ENCODE measurements at regions not wholly inside any gene's neighbourhood (a gene's known extent, or its start where the extent isn't known, plus 50 kb on each side); places are given as distances from the start of the nearest gene placed in this dataset.

DNA sequence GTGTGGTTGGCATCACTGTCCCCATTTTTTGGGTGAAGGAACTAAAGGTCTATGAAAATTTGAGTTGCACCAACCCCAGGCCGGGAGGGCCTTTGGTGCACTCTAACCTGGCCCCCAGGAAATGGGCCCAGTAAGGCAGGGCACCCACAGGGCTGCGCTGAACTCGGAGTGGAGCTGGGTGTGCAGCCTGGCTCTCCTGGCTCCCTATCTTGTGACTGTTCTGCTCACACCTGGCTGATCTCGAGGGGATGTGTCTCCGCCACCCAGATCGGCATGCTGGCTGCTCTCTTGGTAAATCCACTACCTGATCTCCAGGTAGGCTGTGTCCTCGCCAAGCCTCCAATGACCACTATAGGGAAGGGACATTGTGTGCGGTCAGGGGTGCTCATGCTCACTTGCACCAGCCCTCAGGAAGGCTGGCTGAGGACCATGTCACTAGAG, 259.8 kb downstream of the NSG2 start:
- no peak overlapping the region for H2AFZ ChIP-seq (ENCODE audit: low read length)
- no peaks in the 10 kb centered on the region for H3K4me1 ChIP-seq (ENCODE audit: insufficient read depth, low read length, poor library complexity, severe bottlenecking)
- H3K9me2 ChIP-seq (replicated peaks; ENCODE audit: low read depth, low read length), result no peaks in the 10 kb centered on the region
- H3K79me2 ChIP-seq (ENCODE audit: insufficient read depth, low read length), result no peaks in the 10 kb centered on the region
- H4K20me1 ChIP-seq (ENCODE audit: insufficient read depth, low read length, poor library complexity, severe bottlenecking), result no peaks in the 10 kb centered on the region
- H3K9ac ChIP-seq (ENCODE audit: low read depth, low read length, poor library complexity, severe bottlenecking), result no peak overlapping the region
- TF ChIP-seq, protein P1, sequence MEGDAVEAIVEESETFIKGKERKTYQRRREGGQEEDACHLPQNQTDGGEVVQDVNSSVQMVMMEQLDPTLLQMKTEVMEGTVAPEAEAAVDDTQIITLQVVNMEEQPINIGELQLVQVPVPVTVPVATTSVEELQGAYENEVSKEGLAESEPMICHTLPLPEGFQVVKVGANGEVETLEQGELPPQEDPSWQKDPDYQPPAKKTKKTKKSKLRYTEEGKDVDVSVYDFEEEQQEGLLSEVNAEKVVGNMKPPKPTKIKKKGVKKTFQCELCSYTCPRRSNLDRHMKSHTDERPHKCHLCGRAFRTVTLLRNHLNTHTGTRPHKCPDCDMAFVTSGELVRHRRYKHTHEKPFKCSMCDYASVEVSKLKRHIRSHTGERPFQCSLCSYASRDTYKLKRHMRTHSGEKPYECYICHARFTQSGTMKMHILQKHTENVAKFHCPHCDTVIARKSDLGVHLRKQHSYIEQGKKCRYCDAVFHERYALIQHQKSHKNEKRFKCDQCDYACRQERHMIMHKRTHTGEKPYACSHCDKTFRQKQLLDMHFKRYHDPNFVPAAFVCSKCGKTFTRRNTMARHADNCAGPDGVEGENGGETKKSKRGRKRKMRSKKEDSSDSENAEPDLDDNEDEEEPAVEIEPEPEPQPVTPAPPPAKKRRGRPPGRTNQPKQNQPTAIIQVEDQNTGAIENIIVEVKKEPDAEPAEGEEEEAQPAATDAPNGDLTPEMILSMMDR (conservative IDR thresholded peaks at IDR 0.05; ENCODE audit: low read length), result no peak
- TF ChIP-seq EZH2phosphoT487 (IDR thresholded peaks at IDR 0.05; ENCODE audit: borderline replicate concordance), result no peak
- no peaks in the 10 kb centered on the region for H3F3A ChIP-seq (ENCODE audit: low read depth)
- no peak overlapping the region for H3K4me2 ChIP-seq (ENCODE audit: low read depth, low read length, poor library complexity, severe bottlenecking)
- H3K36me3 ChIP-seq (ENCODE audit: insufficient read depth, low read length), result no peaks in the 10 kb centered on the region
- H3K27me3 ChIP-seq (ENCODE audit: insufficient read depth, low read length, poor library complexity, severe bottlenecking), result no peaks in the 10 kb centered on the region
- no peaks in the 10 kb centered on the region for H3K9me3 ChIP-seq (ENCODE audit: insufficient read depth, low read depth, low read length)
- no peak overlapping the region for H3K4me3 ChIP-seq (ENCODE audit: low read length, poor library complexity, severe bottlenecking)

DNA sequence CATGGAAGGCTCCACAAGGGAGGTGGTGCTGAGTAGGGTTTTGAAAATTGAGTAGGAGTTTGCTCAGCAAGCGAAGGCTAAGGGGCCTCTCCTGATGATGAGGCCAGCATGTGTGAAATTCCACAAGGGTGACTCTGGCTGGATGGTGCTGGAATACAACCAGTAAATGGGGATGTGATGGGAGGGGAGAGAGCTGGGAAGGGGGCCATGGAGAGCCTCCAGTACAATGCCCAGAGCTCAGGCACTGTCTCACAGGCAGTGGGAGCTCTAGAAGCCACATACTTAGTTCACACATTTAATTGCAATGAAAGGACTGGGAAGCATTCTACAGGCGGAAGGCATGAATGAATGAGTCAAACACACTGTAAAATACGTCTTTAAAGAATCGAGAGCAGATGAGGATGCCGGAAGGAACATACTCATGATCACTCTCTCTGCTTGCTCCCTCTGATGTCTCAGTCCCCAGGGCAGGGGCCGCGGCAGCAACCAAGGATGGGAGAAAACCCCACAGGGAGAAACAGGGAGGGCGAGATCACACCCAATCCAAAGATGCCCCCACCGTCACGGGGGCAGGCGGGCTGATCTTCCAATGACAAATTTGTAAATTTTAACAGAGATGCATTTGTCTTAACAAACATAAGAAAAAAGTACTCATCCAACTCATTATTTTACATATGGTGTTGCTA, 261.0 kb downstream of the NSG2 start:
- Histone ChIP-seq H3K9me2 (replicated peaks; ENCODE audit: low read depth, low read length) (no peaks in the 10 kb centered on the region), H3K4me3 (ENCODE audit: low read length, poor library complexity, severe bottlenecking) (no peak overlapping the region), H3K79me2 (ENCODE audit: insufficient read depth, low read length) (no peaks in the 10 kb centered on the region), H4K20me1 (ENCODE audit: insufficient read depth, low read length, poor library complexity, severe bottlenecking) (no peaks in the 10 kb centered on the region), H3K4me1 (ENCODE audit: insufficient read depth, low read length, poor library complexity, severe bottlenecking) (no peaks in the 10 kb centered on the region), H3K4me2 (ENCODE audit: low read depth, low read length, poor library complexity, severe bottlenecking) (no peak overlapping the region), H3F3A (ENCODE audit: low read depth) (no peaks in the 10 kb centered on the region), H2AFZ (ENCODE audit: low read length) (no peak overlapping the region), H3K36me3 (ENCODE audit: insufficient read depth, low read length) (no peaks in the 10 kb centered on the region), H3K9me3 (ENCODE audit: insufficient read depth, low read depth, low read length) (no peaks in the 10 kb centered on the region), H3K27me3 (ENCODE audit: insufficient read depth, low read length, poor library complexity, severe bottlenecking) (no peaks in the 10 kb centered on the region), H3K9ac (ENCODE audit: low read depth, low read length, poor library complexity, severe bottlenecking) (no peak overlapping the region)
- TF ChIP-seq, protein P1 (conservative IDR thresholded peaks at IDR 0.05; ENCODE audit: low read length), result no peak
- TF ChIP-seq EZH2phosphoT487 (IDR thresholded peaks at IDR 0.05; ENCODE audit: borderline replicate concordance), result no peak

DNA sequence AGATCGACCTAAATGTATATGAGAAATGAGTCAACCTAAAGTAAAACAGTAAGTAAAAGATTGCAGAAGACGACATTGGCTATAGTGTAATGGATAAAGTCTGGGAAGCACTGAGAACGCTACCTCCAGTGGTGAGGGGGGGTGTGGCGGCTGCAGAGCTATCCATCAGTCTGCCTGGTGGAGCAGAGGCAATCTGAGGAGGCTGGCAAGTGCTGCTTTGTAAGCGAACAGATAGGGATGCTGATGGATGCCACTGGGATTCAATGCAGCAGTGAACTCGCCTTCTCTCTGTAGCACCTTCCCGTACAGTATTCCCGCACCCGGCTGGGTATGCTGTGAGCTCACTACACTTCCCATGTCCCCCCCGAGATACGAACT, 261.5 kb downstream of the NSG2 start:
- H3K9me3 ChIP-seq (ENCODE audit: insufficient read depth, low read depth, low read length), result no peaks in the 10 kb centered on the region
- H3K36me3 ChIP-seq (ENCODE audit: insufficient read depth, low read length), result no peaks in the 10 kb centered on the region
- no peaks in the 10 kb centered on the region for H3K79me2 ChIP-seq (ENCODE audit: insufficient read depth, low read length)
- TF ChIP-seq, protein P1 (conservative IDR thresholded peaks at IDR 0.05; ENCODE audit: low read length), result no peak
- no peak for TF ChIP-seq EZH2phosphoT487 (IDR thresholded peaks at IDR 0.05; ENCODE audit: borderline replicate concordance)
- no peaks in the 10 kb centered on the region for H3F3A ChIP-seq (ENCODE audit: low read depth)
- H3K9me2 ChIP-seq (replicated peaks; ENCODE audit: low read depth, low read length), result no peaks in the 10 kb centered on the region
- no peaks in the 10 kb centered on the region for H3K27me3 ChIP-seq (ENCODE audit: insufficient read depth, low read length, poor library complexity, severe bottlenecking)
- no peaks in the 10 kb centered on the region for H3K4me1 ChIP-seq (ENCODE audit: insufficient read depth, low read length, poor library complexity, severe bottlenecking)
- H3K4me2 ChIP-seq (ENCODE audit: low read depth, low read length, poor library complexity, severe bottlenecking), result no peak overlapping the region
- H3K4me3 ChIP-seq (ENCODE audit: low read length, poor library complexity, severe bottlenecking), result no peak overlapping the region
- H3K9ac ChIP-seq (ENCODE audit: low read depth, low read length, poor library complexity, severe bottlenecking), result no peak overlapping the region
- no peak overlapping the region for H2AFZ ChIP-seq (ENCODE audit: low read length)
- no peaks in the 10 kb centered on the region for H4K20me1 ChIP-seq (ENCODE audit: insufficient read depth, low read length, poor library complexity, severe bottlenecking)

Measured in Loucy (cell line).